DND-41 (cell line): ENCODE measurements at regions not wholly inside any gene's neighbourhood (a gene's known extent, or its start where the extent isn't known, plus 50 kb on each side); places are given as distances from the start of the nearest gene placed in this dataset.

Experiments
- EZH2 ChIP-seq: IDR thresholded peaks from 3 replicates; pipeline ENCODE4 v1.6.1; 2012; ENCODE audit warnings: borderline replicate concordance, low read depth, mild to moderate bottlenecking, moderate library complexity, low read length, inconsistent platforms; ENCODE audit not compliant: severe bottlenecking
- TF ChIP-seq, protein P1 (sequence below): IDR thresholded peaks from 2 replicates; pipeline ENCODE4 v1.5.1; 2012; ENCODE audit warnings: borderline replicate concordance, low read length, moderate library complexity, mild to moderate bottlenecking; ENCODE audit not compliant: poor library complexity, severe bottlenecking; ENCODE audit errors: extremely low read depth

DNA sequence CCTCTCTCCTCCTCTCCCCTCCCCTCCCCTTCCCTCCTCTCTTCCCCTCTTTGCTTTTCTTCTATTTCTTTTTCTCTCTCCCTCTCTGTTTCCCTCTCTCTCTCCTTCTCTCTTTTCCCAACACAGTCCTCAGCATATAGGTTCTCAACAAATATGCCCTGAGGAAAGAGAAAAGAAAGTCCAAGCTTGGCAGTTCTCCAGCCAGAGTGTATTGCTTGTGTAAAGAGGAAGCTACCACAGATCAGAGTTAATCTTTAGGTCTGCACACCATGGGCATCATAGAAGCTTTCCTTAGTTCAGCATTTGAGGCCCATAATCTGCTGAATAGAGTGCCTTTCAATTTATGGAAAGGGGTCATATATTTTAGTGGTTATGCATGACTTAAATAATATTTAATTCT, 382.8 kb upstream of the WWC1 start:
- TF ChIP-seq, protein P1, sequence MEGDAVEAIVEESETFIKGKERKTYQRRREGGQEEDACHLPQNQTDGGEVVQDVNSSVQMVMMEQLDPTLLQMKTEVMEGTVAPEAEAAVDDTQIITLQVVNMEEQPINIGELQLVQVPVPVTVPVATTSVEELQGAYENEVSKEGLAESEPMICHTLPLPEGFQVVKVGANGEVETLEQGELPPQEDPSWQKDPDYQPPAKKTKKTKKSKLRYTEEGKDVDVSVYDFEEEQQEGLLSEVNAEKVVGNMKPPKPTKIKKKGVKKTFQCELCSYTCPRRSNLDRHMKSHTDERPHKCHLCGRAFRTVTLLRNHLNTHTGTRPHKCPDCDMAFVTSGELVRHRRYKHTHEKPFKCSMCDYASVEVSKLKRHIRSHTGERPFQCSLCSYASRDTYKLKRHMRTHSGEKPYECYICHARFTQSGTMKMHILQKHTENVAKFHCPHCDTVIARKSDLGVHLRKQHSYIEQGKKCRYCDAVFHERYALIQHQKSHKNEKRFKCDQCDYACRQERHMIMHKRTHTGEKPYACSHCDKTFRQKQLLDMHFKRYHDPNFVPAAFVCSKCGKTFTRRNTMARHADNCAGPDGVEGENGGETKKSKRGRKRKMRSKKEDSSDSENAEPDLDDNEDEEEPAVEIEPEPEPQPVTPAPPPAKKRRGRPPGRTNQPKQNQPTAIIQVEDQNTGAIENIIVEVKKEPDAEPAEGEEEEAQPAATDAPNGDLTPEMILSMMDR = no peak
- no peak for TF ChIP-seq EZH2
